H1 (cell line): ENCODE measurements at regions not wholly inside any gene's neighbourhood (a gene's known extent, or its start where the extent isn't known, plus 50 kb on each side); places are given as distances from the start of the nearest gene placed in this dataset.

ENCODE experiments used
- CBX5 ChIP-seq: fragments of 300-800, 300-1000 bp; sonication (generic); IDR thresholded peaks from 2 replicates; pipeline ENCODE4 v1.7.1; 2016; ENCODE audit warnings: antibody characterized with exemption, low read length, low read depth
- CTBP2 ChIP-seq: IDR thresholded peaks from 2 replicates; pipeline ENCODE4 v1.7.0; 2011; ENCODE audit warnings: borderline replicate concordance, mild to moderate bottlenecking, moderate library complexity, mixed read lengths, low read length; ENCODE audit not compliant: insufficient read depth, insufficient read length
- KDM5A ChIP-seq: fragments of 200-600 bp; IDR thresholded peaks from 2 replicates; pipeline ENCODE4 v1.7.1; 2012; ENCODE audit warnings: mild to moderate bottlenecking, low read length, inconsistent platforms, mixed read lengths
- SP1 ChIP-seq: IDR thresholded peaks from 2 replicates; pipeline ENCODE4 v1.6.1; 2011; ENCODE audit warnings: low read depth, low read length
- TF ChIP-seq, protein P1 (sequence below): fragments of 300-600 bp; sonication (generic); IDR thresholded peaks from 2 replicates; pipeline ENCODE4 v1.7.1; 2012; ENCODE audit warnings: low read length, moderate library complexity, mild to moderate bottlenecking, inconsistent platforms; ENCODE audit not compliant: insufficient replicate concordance

DNA sequence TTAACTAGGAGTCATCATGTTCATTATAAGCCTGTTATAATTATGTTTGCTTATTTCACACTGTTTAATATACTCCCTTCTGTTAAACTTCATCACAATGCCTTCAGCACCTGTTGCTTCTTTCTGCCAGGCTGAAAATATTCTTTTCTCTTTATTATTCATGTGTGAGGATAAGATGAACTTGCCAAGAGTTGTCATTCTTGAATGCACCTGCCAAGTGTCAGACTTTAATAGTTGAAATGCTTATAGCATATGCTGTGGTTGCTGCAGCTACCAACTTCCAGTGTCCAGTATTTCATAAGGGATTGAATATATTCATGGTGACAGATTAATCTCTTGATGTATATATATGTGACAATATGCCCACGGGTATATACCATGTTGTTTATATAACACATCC is 339.2 kb upstream of the MEOX2 start (continued):
- TF ChIP-seq, protein P1, sequence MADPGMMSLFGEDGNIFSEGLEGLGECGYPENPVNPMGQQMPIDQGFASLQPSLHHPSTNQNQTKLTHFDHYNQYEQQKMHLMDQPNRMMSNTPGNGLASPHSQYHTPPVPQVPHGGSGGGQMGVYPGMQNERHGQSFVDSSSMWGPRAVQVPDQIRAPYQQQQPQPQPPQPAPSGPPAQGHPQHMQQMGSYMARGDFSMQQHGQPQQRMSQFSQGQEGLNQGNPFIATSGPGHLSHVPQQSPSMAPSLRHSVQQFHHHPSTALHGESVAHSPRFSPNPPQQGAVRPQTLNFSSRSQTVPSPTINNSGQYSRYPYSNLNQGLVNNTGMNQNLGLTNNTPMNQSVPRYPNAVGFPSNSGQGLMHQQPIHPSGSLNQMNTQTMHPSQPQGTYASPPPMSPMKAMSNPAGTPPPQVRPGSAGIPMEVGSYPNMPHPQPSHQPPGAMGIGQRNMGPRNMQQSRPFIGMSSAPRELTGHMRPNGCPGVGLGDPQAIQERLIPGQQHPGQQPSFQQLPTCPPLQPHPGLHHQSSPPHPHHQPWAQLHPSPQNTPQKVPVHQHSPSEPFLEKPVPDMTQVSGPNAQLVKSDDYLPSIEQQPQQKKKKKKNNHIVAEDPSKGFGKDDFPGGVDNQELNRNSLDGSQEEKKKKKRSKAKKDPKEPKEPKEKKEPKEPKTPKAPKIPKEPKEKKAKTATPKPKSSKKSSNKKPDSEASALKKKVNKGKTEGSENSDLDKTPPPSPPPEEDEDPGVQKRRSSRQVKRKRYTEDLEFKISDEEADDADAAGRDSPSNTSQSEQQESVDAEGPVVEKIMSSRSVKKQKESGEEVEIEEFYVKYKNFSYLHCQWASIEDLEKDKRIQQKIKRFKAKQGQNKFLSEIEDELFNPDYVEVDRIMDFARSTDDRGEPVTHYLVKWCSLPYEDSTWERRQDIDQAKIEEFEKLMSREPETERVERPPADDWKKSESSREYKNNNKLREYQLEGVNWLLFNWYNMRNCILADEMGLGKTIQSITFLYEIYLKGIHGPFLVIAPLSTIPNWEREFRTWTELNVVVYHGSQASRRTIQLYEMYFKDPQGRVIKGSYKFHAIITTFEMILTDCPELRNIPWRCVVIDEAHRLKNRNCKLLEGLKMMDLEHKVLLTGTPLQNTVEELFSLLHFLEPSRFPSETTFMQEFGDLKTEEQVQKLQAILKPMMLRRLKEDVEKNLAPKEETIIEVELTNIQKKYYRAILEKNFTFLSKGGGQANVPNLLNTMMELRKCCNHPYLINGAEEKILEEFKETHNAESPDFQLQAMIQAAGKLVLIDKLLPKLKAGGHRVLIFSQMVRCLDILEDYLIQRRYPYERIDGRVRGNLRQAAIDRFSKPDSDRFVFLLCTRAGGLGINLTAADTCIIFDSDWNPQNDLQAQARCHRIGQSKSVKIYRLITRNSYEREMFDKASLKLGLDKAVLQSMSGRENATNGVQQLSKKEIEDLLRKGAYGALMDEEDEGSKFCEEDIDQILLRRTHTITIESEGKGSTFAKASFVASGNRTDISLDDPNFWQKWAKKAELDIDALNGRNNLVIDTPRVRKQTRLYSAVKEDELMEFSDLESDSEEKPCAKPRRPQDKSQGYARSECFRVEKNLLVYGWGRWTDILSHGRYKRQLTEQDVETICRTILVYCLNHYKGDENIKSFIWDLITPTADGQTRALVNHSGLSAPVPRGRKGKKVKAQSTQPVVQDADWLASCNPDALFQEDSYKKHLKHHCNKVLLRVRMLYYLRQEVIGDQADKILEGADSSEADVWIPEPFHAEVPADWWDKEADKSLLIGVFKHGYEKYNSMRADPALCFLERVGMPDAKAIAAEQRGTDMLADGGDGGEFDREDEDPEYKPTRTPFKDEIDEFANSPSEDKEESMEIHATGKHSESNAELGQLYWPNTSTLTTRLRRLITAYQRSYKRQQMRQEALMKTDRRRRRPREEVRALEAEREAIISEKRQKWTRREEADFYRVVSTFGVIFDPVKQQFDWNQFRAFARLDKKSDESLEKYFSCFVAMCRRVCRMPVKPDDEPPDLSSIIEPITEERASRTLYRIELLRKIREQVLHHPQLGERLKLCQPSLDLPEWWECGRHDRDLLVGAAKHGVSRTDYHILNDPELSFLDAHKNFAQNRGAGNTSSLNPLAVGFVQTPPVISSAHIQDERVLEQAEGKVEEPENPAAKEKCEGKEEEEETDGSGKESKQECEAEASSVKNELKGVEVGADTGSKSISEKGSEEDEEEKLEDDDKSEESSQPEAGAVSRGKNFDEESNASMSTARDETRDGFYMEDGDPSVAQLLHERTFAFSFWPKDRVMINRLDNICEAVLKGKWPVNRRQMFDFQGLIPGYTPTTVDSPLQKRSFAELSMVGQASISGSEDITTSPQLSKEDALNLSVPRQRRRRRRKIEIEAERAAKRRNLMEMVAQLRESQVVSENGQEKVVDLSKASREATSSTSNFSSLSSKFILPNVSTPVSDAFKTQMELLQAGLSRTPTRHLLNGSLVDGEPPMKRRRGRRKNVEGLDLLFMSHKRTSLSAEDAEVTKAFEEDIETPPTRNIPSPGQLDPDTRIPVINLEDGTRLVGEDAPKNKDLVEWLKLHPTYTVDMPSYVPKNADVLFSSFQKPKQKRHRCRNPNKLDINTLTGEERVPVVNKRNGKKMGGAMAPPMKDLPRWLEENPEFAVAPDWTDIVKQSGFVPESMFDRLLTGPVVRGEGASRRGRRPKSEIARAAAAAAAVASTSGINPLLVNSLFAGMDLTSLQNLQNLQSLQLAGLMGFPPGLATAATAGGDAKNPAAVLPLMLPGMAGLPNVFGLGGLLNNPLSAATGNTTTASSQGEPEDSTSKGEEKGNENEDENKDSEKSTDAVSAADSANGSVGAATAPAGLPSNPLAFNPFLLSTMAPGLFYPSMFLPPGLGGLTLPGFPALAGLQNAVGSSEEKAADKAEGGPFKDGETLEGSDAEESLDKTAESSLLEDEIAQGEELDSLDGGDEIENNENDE = no peak
- TF ChIP-seq CBX5 (no peak), CTBP2 (no peak), SP1 (no peak), KDM5A (no peak)
